ENCODE measurements at regions not wholly inside any gene's neighbourhood (a gene's known extent, or its start where the extent isn't known, plus 50 kb on each side); places are given as distances from the start of the nearest gene placed in this dataset.
"Not testable (repeated sequence)": the region's sequence is repeated elsewhere in the genome, so short reads cannot be mapped to it uniquely, and the experiment has no call there.

DNA sequence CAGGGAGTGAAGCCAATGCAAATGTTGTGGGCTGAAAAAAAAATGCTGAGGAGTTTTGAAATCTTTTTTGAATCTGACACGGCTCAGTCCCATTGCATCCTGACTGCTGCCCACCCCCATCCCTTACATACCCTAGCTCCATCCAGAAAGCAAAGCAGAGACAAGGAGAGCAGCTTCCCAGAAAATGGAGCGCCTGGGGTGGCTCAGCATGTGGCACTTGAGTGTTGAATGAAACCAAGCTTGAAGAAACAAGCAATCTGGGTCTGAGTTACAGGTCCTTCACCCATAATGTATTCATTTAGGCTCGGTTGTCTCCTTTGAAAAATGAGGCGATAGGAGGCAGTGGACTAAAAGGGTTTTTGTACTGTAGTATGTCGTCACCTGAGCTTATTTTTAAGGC is 244.2 kb upstream of the ACVR2A start:
- no peak for DNase-seq

DNA sequence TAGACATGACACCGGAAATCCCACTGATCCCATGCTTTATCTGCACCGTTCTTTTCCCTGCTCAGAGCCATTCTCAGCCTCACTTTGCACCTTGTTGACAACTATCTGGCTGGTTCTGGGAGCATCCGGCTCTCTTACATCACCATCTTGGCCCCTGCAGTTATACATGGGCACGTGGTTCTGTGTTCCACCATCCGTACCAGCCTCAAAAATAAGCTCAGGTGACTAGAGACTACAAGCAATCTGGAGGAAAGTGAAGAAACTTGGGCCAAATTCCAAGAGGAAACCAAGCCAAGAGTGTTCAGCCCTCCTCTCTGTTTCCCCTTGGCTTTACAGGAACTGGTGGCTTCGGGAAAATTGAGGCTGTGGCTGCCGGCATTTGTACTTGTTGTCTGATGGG is 244.6 kb upstream of the ACVR2A start:
- DNase-seq, result no peak

DNA sequence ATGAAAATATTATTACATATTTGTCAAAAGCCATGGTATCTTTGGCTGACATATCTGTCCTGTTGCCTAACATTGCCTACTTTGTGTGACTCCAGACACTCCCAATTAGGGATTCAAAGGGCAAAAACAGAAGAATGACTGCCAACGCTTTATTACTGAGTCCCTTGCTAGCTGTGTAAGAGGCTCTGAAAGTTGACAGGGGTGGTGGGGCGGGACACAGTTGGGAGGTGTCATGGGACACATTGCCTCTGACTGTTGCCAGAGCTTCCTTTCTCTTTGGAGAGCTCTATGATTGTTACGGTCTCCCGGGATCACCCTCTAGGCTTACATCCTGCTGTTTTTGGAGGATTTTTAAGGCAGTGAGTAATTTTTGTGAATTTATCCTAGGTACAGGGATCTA is 249.6 kb upstream of the ACVR2A start:
- no peak for DNase-seq

DNA sequence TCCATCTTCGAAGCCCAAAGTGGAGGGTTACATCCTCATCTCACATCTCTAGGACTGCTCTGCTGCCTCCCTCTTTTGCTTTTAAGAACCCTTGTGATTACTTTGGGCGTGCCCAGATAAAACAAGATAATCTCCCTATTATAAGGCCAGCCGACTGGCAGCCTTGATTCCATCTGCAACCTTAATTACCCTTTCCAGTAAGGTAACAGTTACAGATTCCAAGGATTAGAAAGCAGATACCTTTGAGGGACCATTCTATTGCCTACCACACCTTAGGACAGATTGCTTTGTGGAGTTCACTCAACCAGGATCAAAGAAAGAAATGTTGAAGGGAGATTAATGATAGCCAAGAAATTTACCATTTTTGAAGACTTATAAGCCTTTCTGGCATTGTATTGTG is 250.8 kb upstream of the ACVR2A start:
- DNase-seq, result no peak

DNA sequence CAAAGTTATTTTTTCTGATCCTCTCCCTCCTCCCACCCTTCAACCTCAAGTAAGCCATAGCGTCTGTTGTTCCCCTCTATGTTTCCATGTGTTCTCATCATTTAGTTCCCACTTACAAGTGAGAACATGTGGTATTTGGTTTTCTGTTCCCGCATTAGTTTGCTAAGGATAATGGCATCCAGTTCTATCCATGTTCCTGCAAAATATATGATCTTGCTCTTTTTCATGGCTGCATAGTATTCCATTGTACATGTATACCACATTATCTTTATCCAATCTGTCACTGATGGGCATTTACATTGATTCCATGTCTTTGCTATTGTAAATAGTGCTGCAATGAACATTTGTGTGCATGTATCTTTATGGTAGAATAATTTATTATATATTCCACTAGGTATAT is 252.0 kb upstream of the ACVR2A start:
- DNase-seq, result not testable (repeated sequence)

DNA sequence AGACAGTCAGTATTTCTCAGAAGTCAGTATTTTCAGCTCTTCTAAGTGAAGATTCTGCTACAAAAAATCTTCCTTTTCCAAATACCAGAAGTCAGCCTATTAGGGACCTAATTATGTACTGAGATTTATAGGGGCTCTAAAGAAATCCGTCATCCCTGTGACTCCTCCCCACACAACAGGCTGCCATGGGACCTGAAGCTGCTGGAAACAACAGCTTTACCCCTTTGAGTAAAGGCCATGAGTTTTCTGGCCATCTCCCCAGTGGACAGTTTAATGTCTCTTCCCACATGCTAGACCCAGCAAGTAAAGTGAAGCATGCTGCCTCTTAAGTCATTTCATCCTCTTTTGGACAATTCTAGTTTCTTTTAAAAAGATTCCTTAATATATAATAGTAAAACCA is 255.7 kb upstream of the ACVR2A start:
- no peak for DNase-seq

DNA sequence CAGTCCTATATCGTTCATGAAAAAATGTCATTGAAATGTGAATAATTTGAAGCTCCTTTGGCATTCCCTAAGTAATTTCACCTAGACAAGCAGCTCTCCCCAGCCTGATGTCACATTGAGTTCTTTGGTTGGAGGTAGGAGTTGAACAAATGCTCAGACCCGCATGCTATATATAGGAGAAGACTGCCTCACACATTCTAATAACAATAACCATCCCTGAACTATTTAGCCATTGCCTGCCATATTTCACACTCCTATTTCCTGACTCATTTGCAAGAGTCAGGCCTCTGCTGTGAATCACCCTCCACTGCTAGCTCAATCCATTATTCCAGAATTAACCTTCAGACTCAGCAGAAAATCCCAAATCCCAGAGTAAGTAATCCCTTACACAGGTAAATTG is 256.6 kb upstream of the ACVR2A start:
- no peak for DNase-seq

DNA sequence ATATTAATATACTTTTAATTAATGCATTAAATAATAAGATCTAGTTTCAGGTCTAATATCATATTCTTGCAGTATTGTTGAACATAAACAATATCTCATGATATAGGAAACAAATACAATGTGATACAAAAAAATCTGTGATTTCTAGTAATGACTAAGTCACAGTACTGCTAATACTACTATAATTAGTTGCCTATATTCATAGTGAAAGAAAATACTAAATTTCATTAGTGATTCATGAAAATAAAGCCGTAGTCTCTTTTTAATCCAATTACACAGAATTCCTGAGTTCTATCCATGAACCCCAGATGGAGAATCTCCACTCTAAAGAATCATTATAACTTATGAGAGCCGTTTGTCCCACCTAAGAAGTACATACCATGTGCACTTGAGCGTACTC is 266.3 kb upstream of the ACVR2A start:
- no peak for DNase-seq

DNA sequence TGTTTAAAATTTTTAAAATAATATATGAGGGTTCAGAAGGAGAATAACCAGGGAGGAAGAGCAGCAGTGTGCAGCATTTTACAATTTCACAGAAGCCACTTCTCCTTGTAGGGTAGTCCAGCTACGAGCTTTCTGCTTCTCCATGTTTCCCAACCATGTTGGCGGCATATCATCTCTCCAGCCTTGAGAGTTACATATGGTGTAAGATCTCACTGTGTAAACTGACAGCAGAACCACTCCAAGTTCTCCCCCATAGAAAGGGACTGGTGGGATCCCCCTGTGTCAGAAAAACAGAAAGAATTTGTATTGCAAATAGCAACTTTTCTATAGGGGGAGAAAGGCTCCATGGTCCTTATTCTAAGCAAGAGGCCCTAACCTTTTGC is 266.8 kb upstream of the ACVR2A start:
- no peak for DNase-seq

DNA sequence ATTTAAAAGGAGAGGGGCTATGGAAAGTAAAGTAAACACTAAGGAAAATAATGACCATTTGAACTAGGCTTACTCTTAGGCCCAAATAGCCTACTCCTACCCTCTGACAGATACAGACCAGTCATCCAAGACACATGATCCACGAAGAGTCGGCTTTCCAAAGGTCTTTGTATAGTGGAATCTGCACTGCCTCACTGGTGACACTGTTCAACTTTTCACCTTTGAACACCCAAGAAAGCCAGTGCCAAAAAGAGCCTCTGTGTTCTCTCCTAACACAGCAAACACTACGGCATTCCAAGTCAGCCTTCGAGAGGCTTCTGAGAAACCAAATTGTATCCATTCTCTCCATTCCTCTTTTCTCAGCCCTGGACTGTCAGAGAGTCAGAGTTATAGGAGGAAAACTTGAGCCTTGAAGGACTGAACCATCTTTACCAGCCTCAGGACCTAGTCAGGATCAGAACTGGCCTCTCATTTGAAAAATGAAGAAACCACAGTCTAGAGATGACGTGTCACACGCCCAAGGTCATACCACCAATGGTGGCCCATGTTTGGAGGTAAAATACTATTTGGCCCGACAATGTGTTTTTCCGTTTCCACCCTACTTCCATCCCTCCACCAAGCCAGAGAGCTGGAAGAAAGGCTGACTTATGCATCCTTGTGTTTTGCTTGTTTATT is 267.4 kb upstream of the ACVR2A start:
- DNase-seq, result no peak

DNA sequence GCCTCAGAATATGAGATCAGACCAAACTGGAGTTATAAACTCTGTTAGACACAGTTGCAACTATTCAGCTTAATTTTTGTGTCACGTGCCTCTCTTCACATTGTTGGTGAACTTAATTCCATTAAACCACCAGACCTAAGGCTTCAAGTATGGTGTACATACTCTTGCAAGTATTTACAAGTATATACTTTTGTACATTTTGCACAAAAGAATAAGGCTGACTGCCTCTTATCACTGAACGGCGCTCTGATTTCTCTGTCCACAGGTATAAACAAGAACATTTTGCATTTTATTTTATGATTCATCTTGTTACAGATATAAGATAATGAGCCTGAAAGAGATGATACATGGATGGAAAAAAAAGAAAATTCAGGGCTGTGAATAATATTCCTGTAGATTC is 269.7 kb upstream of the ACVR2A start:
- no peak for DNase-seq

DNA sequence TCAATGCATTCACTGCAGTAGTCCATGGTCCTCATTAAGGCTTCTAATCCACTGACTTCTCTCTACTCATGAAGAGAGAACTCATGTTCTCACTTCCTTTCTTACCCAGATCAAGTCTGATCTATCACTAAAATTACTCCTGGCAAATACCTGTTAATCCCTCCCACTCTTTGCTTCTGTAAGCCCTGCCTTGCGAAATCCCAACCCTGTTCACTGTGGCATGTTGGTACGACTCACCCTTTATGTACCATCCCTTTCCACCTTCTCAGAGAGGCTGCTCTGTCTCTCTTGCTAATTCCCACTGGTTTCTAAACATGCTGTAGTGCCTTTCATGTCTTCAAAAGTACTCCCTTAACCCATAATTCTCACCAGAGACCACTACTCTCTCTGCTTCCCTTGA is 272.2 kb upstream of the ACVR2A start:
- no peak for DNase-seq

DNA sequence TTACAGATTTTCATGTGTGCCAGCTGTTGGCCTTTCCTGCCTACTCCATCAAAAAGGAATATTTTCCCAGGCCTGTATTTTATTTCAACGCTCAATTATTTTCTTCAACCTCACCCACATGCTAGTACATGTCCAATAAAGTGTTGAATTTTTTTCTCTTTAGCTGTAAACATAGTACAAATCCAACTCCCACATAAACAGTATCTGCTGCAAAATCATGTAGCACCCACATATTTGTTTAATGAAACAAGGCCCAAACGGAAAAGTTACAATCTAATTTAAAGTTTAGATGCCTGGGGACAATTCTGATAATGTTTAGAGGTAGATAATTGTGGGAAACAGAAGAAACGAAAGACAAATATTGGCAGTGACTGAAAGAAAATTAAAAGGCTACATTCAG is 275.4 kb upstream of the ACVR2A start:
- no peak for DNase-seq

DNA sequence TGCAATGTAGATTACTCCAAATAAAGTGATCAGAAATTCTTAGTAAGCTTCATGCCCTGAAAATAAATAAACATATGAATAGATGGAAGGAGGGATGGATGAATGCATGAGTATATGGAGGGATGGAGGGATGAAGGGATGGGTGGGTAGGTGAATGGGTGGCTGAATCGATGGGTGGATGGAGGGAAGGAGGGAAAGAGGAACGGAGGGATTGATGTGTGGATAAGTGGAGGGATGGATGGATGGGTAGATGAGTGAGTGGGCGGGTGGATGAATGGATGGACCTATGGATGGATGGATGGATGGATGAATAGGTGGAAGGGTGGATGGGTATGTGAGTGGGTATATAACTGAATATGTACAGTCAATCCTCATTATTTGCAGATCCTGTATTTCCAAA is 276.7 kb upstream of the ACVR2A start:
- DNase-seq, result no peak

DNA sequence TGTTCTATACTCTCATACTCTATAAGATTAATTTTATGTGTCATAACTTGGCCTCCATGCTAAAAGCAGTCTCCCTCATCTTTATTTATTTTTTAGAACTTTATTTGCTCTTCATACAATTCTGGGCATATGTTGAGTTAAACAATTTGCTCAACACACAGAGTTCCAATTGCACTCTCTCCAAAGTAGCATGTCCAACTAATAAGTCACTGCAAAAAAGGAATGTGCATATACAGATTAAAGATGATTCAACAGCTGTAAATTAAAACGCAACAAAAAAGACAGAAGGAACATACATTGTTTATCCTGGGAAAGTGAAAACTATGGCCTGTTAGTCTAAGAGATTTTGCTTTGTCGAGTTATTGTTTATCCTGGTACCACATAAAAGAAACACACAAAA is 277.7 kb upstream of the ACVR2A start:
- no peak for DNase-seq

DNA sequence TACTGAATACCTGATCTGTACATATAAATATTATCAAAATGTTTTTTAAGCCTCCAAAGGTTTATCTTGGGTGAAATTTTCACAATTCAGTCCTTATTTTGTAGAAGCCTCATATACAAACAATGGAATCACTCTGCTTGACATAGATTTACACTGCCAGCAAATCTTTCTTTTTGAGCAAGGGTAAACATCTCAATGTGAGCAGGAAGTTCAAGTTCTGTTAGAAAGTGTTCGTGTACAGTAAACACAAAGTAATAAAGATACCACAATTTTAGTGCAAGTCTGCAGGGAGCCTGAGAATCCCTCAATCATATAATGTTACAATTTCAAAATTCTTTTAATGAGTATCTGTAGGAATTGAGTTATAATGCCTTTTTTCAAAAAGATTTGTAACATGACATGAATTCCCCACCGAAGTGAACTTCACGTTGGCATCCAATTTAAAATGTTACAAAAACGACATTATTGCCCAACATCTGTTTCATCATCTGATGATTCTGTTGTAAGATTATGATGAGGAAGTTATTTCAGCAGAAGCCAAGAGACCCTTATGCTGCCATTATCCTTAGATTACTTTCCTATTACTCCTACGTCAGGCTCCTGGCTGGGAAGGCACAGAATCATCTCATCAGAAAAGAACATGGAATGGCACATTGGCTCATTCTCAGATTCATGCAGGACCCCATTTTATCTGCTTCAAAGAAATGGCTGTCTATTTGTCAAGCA is 283.9 kb upstream of the ACVR2A start:
- DNase-seq, result no peak

DNA sequence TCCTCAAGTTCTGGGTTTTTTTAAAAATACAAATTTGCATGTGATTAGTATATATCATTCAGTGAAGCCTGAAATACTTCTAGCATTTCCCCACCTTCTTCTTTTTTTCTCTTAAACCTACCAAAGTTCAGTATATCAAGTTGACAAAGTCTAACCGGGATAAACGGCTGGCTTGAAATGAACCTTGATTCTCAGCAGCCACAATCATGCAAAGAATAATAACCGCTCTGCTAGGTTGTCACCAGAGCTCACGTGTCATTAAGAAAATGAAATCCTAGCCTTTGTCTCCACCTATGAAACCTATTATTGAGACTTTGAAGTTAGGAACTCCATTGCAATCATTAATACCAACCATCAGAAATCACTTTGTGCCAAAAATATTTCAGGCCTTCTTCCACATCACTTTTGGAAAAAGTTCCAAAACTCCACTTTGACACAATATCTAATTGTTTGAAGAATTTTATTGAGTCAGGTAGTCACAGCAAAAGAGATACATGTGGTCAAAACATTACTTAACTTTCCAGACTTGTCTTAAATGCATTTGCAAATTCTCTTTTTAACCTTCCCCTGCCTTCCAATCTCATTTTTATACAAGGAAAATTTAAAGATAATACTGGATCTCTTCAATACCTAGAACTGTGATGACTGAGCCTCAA is 285.6 kb upstream of the ACVR2A start:
- no peak for DNase-seq

DNA sequence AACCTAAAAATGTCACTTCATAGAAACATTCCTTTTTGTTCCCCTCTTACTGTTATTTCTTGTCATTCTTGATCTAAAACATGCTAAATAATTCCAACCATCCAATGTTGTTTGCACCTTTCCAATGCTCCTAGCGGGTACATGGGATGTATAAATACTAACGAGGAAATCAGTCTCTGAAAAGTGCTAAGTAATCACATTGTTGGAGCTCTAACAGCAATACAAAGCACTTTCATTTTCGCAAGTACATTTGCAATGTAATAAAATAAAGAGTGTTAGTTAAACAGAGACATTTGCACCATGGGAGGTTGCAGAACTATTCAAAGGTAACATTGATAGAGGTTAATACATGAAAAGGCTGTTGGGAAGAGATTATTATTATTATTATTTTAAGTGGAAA is 286.2 kb upstream of the ACVR2A start:
- no peak for DNase-seq

DNA sequence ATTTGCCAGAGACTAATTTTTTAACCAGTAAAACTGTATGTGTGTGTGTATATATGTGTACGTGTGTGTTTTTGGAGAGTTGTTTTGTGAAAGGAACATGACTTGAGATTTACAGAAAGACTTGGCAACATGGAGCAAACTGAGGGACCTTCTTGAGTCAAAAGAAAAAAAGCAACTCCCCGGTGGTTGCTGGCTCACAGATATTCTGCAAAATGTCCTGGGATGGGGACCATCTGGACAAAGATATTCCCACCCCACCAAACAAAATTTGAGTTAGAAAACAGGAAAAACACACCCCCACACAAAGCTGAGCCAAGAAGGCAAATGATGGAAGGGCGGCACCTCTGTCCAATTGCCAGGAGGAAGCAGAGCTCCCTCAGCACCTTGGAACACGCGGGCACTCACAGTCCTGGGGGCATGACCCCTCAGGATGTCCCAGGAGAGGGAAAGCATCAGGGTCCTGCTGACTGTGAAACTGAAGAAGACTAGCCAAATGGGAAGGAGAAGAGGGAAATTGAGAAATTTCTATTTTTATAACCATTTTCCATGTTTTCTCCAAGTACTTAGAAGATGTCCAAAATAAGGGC is 290.2 kb upstream of the ACVR2A start:
- DNase-seq, result no peak

DNA sequence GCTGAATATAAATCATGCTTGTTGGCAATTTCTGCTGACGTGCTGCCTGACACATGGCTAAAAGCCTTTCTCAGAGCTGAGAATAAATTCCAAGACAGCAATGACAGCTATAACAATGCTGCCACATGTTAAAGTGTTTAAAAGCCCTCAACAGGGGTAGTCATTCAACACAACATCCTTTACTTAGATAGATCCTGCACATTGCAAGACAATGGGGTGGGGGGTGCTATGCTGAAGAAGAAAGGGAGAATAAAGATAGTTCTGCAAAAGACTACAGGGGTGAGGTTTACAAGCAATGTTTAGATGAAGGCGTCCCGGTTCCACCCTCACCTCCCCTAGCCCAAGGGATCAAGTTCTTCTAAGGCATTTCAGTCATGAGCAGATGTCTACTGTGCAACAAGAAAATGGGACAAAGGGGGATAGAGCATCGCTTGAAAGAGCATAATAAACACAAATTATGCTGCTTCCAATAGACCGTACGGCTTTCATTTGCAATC is 291.0 kb upstream of the ACVR2A start:
- DNase-seq, result no peak

DNA sequence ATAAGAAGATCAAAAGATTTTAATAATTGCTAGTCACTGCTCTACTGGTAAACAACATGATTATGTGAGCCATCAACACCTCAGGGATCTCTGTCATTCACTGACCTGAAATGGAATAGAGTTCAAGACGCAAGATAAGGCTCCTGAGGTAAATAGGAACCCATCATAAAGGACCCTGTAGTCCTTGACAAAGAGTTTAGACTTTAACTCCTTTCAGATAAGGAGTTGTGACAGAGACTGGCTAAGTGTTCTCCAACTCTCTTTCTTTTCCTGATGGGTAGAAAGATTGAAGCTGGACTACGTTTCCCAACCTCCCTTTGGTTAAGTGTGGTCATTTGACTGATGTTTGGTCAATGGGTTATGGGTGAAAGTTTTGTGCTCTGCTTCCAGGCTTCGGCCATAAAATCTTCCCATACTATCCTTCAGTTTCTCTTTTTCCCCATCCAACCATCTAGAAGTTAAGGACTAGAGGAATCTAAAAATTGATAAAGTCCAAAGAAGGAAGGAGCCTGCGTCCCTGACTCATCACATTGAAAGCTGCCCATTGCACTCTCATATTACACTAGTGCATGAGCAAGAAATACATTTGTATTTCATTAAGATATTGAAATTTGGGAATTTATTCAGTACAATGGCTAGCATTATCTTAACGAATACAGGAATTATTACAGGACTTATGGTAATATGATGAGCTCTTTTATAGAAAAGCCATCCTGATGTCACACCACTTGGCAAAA is 293.7 kb upstream of the ACVR2A start:
- DNase-seq, result peak; percentile 6

DNA sequence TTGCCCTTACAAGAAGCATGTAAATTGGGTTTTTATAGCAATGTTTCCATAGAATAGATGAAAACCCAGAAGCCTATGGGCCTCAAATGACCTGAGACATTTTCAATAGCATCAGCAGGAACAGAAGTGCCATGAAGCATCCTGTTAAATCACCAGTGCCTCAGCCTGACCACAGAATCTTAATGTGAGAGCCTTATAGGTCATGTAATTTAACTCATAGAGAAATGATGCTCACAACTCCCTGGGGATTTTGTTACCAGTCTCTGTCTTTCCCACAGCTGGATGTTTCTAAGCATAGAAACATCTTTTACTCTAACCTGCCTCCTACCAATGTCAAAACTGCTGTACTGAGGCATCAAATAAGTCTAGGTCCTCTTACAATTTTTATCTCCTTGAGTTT is 295.8 kb upstream of the ACVR2A start:
- no peak for DNase-seq

DNA sequence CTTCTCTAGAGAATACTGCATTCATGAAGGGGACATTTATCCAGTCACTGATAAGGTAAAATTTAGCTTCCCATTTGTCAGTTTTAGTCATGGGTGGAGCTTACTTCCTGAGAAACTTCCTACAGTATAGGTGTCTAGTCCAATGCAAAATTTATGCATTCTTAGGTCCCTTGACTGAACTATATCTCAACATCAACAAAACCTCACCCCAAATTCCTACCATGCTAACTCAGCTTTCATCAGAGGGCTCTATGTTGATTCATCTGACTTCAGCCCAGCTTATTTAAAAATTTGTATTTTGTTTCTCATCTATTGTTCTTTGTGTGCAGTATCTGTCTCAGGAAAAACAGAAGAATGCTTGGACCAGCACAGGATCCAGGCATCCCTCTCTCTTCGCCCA is 296.4 kb upstream of the ACVR2A start:
- no peak for DNase-seq

Data from islet precursor cell (in vitro differentiated cells).